Hippocampal formation (tissue), 2 donors: ENCODE measurements at regions not wholly inside any gene's neighbourhood (a gene's known extent, or its start where the extent isn't known, plus 50 kb on each side); places are given as distances from the start of the nearest gene placed in this dataset.

ENCODE experiments used
- DNase-seq, 2 donors: peaks; one replicate each; lab custom pipeline; 2025; lab: John Stamatoyannopoulos, UW

- no peak for DNase-seq
Observed at GRCh38 chr5:20276061-20276958, 288.3 kb upstream of the CDH18 start.

GRCh38 chr5:20266066-20266465 is 278.1 kb upstream of the CDH18 start:
- no peak for DNase-seq

- DNase-seq: no peak
Observed at GRCh38 chr5:20262896-20263295, 274.9 kb upstream of the CDH18 start.

- DNase-seq: no peak
Observed at GRCh38 chr5:20254748-20255147, 266.7 kb upstream of the CDH18 start.

GRCh38 chr5:20248118-20248517 is 260.1 kb upstream of the CDH18 start:
- no peak for DNase-seq

DNA sequence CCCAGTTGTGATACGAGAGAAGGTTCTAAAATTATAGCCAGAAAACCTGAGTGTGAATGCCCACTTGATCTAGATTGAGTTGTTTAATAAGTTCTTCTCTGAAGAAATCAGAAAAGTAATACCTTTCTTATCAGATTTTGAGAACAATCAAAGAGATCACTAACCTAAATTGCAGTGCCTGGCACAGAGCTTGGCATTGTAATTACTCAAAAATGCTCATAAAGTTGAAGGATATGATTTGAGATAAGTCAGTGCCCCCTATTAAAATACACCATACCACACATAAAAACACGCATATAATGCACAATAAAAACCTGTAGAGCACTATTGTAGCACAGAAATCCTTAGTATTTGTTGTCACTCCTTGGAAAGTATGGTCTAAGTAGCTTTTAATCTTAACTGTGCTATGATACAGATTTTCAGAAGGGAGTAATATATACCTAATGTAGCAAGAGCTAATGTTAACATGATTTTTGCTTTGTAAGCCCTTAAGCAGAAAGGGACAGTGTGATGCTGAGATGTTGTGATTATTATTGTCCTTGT is 257.5 kb upstream of the CDH18 start:
- no peak for DNase-seq

- no peak for DNase-seq
Observed at GRCh38 chr5:20241351-20241750, 253.4 kb upstream of the CDH18 start.

DNA sequence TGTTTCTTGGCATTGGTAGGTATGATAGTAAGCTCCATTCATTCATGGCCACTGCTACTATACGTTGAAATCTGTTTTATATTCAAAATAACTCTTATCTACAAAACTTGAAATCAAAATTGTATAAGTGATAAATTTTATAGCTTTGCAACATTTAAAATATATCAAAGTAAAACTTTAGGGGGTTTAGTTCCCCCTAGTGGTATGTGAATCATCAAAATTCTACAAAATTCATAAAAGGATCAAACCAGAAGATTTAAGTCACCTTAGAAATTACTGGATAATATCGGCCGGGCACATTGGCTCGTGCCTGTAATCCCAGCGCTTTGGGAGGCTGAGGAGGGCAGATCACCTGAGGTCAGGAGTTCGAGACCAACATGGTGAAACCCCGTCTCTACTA is 243.0 kb upstream of the CDH18 start:
- DNase-seq: no peak

- no peak for DNase-seq
Observed at GRCh38 chr5:20230010-20230409, 242.0 kb upstream of the CDH18 start.

DNA sequence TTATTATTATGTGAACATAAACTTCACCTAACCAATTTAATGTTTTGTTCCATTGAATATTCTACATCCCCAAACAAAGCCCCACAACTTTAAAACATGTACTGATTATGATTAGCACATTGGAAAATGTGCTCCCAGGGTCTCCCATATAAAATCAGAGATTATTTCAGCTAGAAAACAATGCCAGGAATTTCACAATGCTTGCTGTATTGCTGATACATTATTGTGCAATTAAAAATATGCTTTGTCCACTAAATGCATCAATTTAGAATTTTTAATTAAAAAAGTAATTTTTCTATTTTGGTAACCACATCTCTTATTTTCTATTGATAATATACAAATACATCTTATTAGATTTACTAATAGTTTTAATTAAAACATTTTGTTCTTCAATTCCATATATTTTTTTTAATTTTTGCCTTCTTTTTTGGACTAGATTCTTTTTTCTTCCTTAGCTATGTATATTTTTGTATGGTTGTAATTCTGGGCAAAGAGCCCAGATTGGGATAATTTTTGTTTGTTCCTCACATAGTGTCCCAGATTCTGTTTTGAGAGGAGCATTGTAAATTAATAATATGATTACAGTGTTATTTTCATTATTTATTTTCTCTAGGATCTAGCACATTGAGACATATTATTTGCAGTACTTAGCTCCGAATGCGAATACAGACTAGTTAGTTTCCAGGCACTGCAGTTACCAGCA is 241.5 kb upstream of the CDH18 start:
- no peak for DNase-seq

- DNase-seq: no peak
Observed at GRCh38 chr5:20224966-20225365, 237.0 kb upstream of the CDH18 start.

- no peak for DNase-seq
Observed at GRCh38 chr5:20224046-20224445, 236.0 kb upstream of the CDH18 start.

GRCh38 chr5:20223451-20223850 is 235.5 kb upstream of the CDH18 start:
- no peak for DNase-seq

DNA sequence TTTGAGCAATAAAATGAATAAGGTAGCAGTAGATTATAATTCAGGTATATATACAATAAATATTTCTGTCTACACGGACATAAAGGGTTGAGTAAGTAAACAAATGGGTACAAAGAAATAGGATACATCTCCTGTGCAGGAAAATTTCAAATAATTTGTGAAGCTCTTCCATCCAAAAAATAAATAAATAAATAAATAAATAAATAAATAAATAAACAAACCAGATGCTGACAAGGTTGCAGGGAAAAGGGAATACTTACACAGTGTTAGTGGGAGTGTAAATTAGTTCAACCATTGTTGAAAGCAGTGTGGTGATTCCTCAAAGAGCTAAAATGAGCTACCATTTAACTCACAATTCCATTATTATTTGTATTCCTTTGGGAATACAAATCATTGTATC is 227.3 kb upstream of the CDH18 start:
- no peak for DNase-seq

DNA sequence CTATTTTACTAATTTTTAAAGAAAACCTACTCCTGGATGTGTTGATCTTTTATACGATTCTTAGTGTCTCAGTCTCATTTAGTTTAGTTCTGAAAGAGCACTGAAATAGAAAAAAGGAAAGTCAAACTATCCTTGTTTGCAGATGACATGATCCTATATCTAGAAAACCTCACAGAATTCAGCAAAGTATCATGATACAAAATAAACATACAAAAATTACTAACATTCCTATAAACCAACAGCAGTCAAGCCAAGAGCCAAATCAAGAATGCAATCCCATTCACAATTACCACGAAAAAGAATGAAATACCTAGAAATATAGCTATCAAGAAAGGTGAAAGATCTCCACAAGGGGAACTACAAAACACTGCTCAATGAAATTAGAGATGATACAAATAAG is 225.8 kb upstream of the CDH18 start:
- DNase-seq: no peak

DNA sequence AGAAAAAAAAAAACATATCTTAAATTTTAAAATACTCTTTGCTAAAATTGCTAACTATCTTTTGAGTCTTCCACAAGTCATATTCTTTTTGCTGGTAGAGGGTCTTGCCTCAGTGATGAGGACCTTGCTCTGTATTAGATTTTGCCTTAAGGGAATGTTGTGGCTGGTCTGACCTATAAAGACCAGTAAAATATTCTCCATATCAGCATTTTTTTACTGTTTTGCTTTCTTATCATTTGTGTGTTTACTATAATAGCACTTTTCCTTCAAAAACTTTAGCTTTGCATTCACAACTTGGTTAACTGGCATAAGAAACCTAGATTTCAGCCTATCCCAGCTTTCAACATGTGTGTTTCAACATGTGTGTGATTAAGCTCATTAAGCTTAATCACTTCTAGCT is 224.7 kb upstream of the CDH18 start:
- no peak for DNase-seq

DNA sequence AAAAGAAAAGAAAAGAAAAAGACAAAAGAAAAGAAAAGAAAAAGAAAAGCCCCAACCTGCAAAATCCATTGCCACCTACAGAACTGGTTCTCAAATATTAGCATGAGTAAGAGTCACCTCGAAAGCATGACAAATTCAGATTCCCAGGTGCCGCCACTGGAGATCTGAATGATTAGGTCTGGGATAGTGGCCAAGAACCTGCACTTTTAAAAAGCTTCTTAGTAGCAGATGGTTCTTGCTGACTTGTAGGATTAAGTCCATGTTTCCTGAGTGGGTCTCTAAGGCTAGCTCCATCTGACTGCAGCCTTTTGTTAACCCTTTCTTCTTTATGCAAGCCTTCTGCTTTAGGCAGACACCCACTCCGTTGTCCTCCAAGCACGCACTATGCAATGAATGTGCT is 178.5 kb upstream of the CDH18 start:
- DNase-seq: no peak

DNA sequence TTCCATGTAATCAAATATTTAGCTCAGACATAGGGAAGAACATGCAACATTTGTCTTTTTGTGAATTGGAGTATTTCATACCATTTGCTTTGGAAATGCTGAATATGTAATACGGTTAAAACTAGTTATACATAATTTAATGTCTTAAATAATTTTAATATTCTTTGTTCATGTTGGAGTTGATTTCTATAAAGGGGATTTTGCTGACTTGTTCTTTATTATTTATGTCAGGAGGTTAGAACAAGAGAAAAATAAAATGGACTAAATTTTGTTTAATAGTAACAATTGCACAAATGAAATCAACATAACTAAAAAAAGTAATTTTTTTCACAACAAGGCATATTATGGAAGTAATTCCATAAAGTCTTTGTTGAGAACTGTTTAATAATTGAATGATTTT is 170.0 kb upstream of the CDH18 start:
- no peak for DNase-seq

DNA sequence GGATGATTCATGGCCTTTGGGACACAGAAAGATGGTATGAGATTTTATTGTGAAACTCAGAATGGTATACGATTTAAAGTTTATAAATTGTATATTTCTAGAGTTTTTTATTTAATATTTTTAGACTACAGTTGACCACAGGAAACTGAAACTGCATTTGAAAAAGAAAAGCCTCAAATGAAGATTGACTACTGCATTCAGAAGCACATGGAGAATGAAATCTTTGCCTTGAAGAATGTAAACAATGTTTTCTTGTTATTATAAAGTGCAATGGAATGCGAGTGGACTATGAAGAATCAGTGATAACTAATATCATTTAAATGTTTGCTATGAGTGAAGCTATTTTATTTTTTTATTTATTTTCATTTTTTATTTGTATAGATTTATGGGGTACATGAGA is 169.1 kb upstream of the CDH18 start:
- no peak for DNase-seq

- DNase-seq: no peak
Observed at GRCh38 chr5:20145240-20145639, 157.2 kb upstream of the CDH18 start.

DNA sequence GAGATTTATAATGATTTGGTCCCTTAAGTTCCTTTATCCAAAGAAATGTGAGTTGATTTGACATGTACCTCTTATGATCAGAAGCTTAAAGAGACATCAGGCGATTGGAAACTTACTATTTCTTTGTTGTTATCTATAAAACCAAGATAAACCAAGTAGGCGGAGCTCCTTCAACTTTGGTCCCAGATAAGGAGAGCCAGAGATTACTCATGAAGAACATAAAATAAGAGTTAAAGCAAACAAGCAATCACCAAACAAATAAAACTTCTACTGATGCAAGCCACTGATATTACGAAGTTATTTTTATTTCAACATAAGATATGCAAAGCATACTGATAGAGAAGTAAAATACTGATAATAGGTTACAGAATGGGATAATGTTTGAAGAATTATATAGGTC is 141.5 kb upstream of the CDH18 start:
- no peak for DNase-seq

DNA sequence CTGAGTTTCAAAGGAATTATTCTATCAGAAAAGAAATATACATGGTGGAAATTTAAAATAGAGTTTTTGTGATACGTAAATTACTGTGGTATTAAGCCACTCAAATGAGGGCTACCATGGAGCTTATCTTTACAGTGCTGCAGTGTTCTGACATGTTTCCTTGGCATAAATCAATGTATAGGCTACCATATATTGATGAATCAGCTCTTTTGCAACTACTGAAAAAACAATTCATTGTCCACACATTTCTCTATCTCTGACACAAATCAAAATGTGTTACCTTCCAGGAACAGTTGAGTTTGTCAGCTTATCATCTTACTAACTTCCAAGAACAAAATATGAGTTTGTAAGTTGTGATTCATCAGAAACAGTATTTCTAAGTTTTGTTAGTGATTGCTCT is 140.3 kb upstream of the CDH18 start:
- DNase-seq: no peak

GRCh38 chr5:20114526-20114925 is 126.5 kb upstream of the CDH18 start:
- no peak for DNase-seq
